MM.1S (cell line): ENCODE measurements at regions not wholly inside any gene's neighbourhood (a gene's known extent, or its start where the extent isn't known, plus 50 kb on each side); places are given as distances from the start of the nearest gene placed in this dataset.

Experiments
- DNase-seq: peaks from one replicate; pipeline ENCODE4 v3.0.0-alpha.2; 2015
- H2AFZ ChIP-seq: fragments of 300-600 bp; sonication (generic); 2 replicates; pipeline ENCODE4 v1.6.0; 2016; ENCODE audit warnings: antibody characterized with exemption, low read length
- H3F3A ChIP-seq: fragments of 300-600 bp; sonication (generic); 2 replicates; pipeline ENCODE4 v1.6.1; 2016; ENCODE audit warnings: mild to moderate bottlenecking, antibody characterized with exemption, low read length, moderate library complexity, mixed read lengths; ENCODE audit not compliant: insufficient read depth
- H3K27ac ChIP-seq: fragments of 300-600 bp; sonication (generic); 2 replicates; pipeline ENCODE4 v1.5.1; 2016; ENCODE audit warnings: mild to moderate bottlenecking, low read length
- H3K27me3 ChIP-seq: fragments of 300-600 bp; sonication (generic); replicated peaks from 2 replicates; pipeline ENCODE4 v1.6.0; 2016; ENCODE audit warnings: low read length; ENCODE audit not compliant: insufficient read depth
- H3K36me3 ChIP-seq: fragments of 300-600 bp; sonication (generic); replicated peaks from 2 replicates; pipeline ENCODE4 v1.6.1; 2016; ENCODE audit warnings: mild to moderate bottlenecking, low read length, mixed read lengths; ENCODE audit not compliant: insufficient read depth
- H3K4me1 ChIP-seq: fragments of 300-600 bp; sonication (generic); 2 replicates; pipeline ENCODE4 v1.6.1; 2016; ENCODE audit warnings: low read length, mixed read lengths
- H3K4me2 ChIP-seq: fragments of 300-600 bp; sonication (generic); 2 replicates; pipeline ENCODE4 v1.6.0; 2016; ENCODE audit warnings: low read depth, low read length
- H3K4me3 ChIP-seq: fragments of 300-600 bp; sonication (generic); 2 replicates; pipeline ENCODE4 v1.5.1; 2016; ENCODE audit warnings: low read length, mixed read lengths
- H3K79me2 ChIP-seq: fragments of 300-600 bp; sonication (generic); 2 replicates; pipeline ENCODE4 v1.6.1; 2016; ENCODE audit warnings: mixed run types, low read length, mixed read lengths
- H3K9ac ChIP-seq: fragments of 300-600 bp; sonication (generic); 2 replicates; pipeline ENCODE4 v1.6.1; 2016; ENCODE audit warnings: low read length, mixed read lengths
- H3K9me2 ChIP-seq: fragments of 300-600 bp; sonication (generic); replicated peaks from 2 replicates; pipeline ENCODE4 v1.6.1; 2016; ENCODE audit warnings: mild to moderate bottlenecking, low read length, mixed read lengths; ENCODE audit not compliant: insufficient read depth
- H3K9me3 ChIP-seq: fragments of 300-600 bp; sonication (generic); replicated peaks from 2 replicates; pipeline ENCODE4 v1.6.1; 2016; ENCODE audit warnings: mild to moderate bottlenecking, low read length, mixed read lengths; ENCODE audit not compliant: insufficient read depth
- H4K20me1 ChIP-seq: fragments of 300-600 bp; sonication (generic); 2 replicates; pipeline ENCODE4 v1.6.1; 2016; ENCODE audit warnings: mild to moderate bottlenecking, low read length, moderate library complexity, mixed read lengths; ENCODE audit not compliant: insufficient read depth
- EZH2 ChIP-seq: fragments of 300-600 bp; sonication (generic); optimal IDR thresholded peaks from 2 replicates; pipeline ENCODE3; 2017; ENCODE audit warnings: low read depth, mild to moderate bottlenecking, antibody characterized with exemption, low read length, mixed read lengths
- EZH2phosphoT487 ChIP-seq: fragments of 300-600 bp; sonication (generic); IDR thresholded peaks from 2 replicates; pipeline ENCODE4 v1.6.1; 2018; ENCODE audit warnings: antibody characterized with exemption, low read length
- TF ChIP-seq, protein P1 (sequence below): fragments of 300-600 bp; sonication (generic); IDR thresholded peaks from 2 replicates; pipeline ENCODE4 v1.5.1; 2016; ENCODE audit warnings: antibody characterized with exemption, low read length, mixed read lengths

DNA sequence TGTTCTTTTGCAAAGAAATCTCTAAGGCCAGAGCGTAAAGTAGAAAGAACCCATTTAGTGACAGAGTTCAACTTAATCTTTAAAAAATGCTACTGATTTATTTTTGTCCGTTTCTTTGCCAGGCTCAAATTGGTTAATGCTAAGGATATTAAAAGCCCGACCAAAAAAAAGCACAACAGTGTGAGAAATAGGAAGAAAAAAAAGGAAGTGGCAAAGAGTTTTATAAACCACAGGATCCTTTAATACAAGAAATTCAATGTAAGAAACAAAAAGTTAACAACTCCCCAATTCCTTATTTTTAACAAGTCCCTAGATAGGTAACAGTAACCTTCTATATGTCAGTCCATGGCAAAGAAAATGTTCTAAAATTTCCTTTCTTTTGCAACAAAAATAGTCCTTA is 480.4 kb downstream of the ACTRT1 start:
- H3F3A ChIP-seq, result no peaks in the 10 kb centered on the region
- H3K79me2 ChIP-seq, result no peaks in the 10 kb centered on the region
- H3K27me3 ChIP-seq, result no peaks in the 10 kb centered on the region
- no peaks in the 10 kb centered on the region for H3K9me2 ChIP-seq
- H3K4me2 ChIP-seq, result no peak overlapping the region
- no peaks in the 10 kb centered on the region for H3K9me3 ChIP-seq
- no peak overlapping the region for H2AFZ ChIP-seq
- H3K9ac ChIP-seq, result no peak overlapping the region
- H3K36me3 ChIP-seq, result no peaks in the 10 kb centered on the region
- TF ChIP-seq EZH2phosphoT487 (no peak), EZH2 (no peak)
- TF ChIP-seq, protein P1, sequence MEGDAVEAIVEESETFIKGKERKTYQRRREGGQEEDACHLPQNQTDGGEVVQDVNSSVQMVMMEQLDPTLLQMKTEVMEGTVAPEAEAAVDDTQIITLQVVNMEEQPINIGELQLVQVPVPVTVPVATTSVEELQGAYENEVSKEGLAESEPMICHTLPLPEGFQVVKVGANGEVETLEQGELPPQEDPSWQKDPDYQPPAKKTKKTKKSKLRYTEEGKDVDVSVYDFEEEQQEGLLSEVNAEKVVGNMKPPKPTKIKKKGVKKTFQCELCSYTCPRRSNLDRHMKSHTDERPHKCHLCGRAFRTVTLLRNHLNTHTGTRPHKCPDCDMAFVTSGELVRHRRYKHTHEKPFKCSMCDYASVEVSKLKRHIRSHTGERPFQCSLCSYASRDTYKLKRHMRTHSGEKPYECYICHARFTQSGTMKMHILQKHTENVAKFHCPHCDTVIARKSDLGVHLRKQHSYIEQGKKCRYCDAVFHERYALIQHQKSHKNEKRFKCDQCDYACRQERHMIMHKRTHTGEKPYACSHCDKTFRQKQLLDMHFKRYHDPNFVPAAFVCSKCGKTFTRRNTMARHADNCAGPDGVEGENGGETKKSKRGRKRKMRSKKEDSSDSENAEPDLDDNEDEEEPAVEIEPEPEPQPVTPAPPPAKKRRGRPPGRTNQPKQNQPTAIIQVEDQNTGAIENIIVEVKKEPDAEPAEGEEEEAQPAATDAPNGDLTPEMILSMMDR, result no peak
- DNase-seq, result no peak
- no peaks in the 10 kb centered on the region for H4K20me1 ChIP-seq
- H3K4me3 ChIP-seq, result no peak overlapping the region
- H3K27ac ChIP-seq, result no peak overlapping the region
- no peaks in the 10 kb centered on the region for H3K4me1 ChIP-seq

DNA sequence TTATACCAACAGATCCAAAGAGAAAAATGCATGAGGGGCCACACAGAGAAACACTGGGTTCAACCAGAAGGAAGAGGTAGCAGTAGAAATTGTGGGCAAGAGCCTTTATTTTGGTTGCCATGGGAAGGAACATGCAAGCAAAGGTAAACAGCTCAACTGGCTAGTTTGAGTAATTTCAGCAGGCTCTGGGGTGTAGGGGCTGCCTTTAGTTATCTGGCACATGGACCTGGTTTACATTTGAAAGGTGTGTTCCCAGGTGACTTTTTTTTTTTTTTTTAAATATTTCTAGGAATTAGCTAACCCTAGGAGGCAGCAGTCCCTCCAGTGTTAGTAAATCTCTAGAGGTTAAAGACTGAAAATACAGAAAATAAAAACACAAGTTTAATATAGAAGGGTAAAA is 481.9 kb downstream of the ACTRT1 start:
- no peak overlapping the region for H3K9ac ChIP-seq
- H4K20me1 ChIP-seq, result no peaks in the 10 kb centered on the region
- no peak overlapping the region for H3K4me3 ChIP-seq
- no peaks in the 10 kb centered on the region for H3F3A ChIP-seq
- no peaks in the 10 kb centered on the region for H3K9me2 ChIP-seq
- H3K36me3 ChIP-seq, result no peaks in the 10 kb centered on the region
- no peaks in the 10 kb centered on the region for H3K4me1 ChIP-seq
- no peak for DNase-seq
- H3K9me3 ChIP-seq, result no peaks in the 10 kb centered on the region
- H3K27ac ChIP-seq, result no peak overlapping the region
- no peaks in the 10 kb centered on the region for H3K27me3 ChIP-seq
- no peak overlapping the region for H2AFZ ChIP-seq
- H3K79me2 ChIP-seq, result no peaks in the 10 kb centered on the region
- no peak overlapping the region for H3K4me2 ChIP-seq
- TF ChIP-seq EZH2phosphoT487, result no peak
- TF ChIP-seq, protein P1, result no peak
- TF ChIP-seq EZH2, result no peak

DNA sequence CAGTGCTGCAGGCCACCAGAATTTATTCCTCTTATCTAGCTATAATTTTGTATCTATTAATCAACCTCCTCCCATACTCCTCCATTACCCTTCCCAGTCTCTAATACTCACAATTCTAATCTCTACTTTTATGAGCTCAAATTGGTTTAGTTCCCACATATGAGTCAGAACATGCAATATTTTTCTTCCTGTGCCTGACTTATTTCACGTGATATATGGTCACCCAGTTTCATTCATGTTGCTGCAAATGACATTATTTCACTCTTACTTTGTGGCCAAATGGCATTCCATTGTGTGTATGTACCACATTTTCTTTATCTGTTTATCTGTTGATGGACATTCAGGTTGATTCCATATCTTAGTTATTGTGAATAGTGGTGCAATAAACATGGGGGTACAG is 483.5 kb downstream of the ACTRT1 start:
- H3K9me3 ChIP-seq, result no peaks in the 10 kb centered on the region
- H3F3A ChIP-seq, result no peaks in the 10 kb centered on the region
- DNase-seq, result no peak
- no peak overlapping the region for H2AFZ ChIP-seq
- H3K27ac ChIP-seq, result no peak overlapping the region
- TF ChIP-seq, protein P1, result no peak
- TF ChIP-seq EZH2phosphoT487, result no peak
- TF ChIP-seq EZH2, result no peak
- no peaks in the 10 kb centered on the region for H3K4me1 ChIP-seq
- no peaks in the 10 kb centered on the region for H3K79me2 ChIP-seq
- H3K9me2 ChIP-seq, result no peaks in the 10 kb centered on the region
- H4K20me1 ChIP-seq, result no peaks in the 10 kb centered on the region
- H3K9ac ChIP-seq, result no peak overlapping the region
- no peak overlapping the region for H3K4me3 ChIP-seq
- H3K36me3 ChIP-seq, result no peaks in the 10 kb centered on the region
- H3K4me2 ChIP-seq, result no peak overlapping the region
- H3K27me3 ChIP-seq, result no peaks in the 10 kb centered on the region
